Right ventricle myocardium inferior (tissue), 1 donor: ENCODE measurements at regions not wholly inside any gene's neighbourhood (a gene's known extent, or its start where the extent isn't known, plus 50 kb on each side); places are given as distances from the start of the nearest gene placed in this dataset.
A peak's percentile ranks its signal among the peaks of the same experiment; 100 is the strongest.

Source experiments
- ATAC-seq: fragments of 200-7000 bp; cut with Tn5 transposase; one replicate; pipeline ENCODE4 v1.9.1; 2020; ENCODE audit warnings: mild to moderate bottlenecking, moderate library complexity
- DNase-seq: peaks from one replicate; pipeline ENCODE4 v3.0.0; 2021; ENCODE audit errors: missing footprints
- intact Hi-C: fragments of 100-400 bp; cut with DNase I; formaldehyde crosslinking; loops from one replicate; pipeline ENCODE4 v1.11.0; 2022
- donor health status: DM: no; HTN: yes; CAD: no; lungs with severe emphysema.

DNA sequence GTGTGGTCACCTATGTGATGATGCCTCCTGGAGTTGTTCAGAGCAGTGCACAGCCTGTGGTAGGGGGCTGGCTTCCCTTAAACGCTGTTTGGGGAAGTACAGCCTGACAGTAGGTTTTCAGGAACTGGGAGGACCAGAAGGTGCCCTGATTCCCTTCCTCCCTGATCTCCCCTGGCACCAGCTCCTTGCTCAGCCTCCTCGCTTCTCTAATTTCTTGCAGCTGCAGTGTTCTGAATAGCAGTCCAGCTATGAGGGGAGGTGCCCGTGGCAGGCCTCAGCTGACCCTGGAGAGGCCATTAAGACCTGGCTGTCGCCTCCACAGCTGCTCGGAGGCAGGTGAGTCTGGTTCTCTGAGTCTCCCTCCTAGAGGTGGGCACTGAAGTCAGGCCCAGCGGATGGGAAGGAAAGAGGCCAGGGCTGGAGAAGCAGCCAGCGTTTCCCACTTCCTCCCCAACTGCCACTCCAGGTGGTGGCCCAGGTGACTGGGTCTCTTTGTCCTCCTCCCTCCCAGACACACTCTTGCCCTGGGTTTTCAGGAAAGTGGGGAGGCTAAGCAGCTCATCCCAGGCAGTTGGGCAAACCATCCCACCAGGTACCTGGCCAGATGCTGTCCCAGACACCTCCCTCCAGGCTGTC lies 52.0 kb upstream of the RPL11 start:
- no peak for ATAC-seq
- peak; percentile 56 for DNase-seq

DNA sequence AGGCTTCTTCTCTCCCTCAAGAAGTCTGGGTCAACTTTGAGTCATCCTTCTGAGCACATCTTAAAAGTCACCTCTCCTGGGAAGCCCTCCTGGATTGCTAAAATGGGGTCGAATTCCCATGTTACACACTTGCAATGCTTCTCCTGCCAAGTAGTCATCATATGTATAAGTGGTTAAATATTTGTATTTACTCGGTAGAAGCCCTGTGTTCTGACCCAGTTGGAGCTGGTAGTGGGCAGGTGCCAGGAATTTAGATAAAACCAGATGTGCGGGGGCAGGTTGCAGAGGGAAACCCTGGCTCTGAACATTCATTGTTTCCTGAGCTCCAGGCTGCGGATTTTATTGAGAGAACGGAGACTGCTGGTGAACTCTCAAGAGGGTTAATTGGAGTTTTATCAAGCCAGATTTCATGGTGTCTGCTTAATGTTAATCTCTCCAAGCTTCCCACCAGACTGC lies 52.8 kb upstream of the RPL11 start:
- peak; percentile 55 for ATAC-seq
- DNase-seq: peak; percentile 43
- intact Hi-C loops: loop anchor here (5.0 kb wide), 1 partner anchor 142 kb away; no protein-coding TSS in a partner anchor

More for the DNA sequence above, 52.0 kb upstream of the RPL11 start:
- intact Hi-C loops: loop anchor here (5.0 kb wide), 1 partner anchor 142 kb away; no protein-coding TSS in a partner anchor

DNA sequence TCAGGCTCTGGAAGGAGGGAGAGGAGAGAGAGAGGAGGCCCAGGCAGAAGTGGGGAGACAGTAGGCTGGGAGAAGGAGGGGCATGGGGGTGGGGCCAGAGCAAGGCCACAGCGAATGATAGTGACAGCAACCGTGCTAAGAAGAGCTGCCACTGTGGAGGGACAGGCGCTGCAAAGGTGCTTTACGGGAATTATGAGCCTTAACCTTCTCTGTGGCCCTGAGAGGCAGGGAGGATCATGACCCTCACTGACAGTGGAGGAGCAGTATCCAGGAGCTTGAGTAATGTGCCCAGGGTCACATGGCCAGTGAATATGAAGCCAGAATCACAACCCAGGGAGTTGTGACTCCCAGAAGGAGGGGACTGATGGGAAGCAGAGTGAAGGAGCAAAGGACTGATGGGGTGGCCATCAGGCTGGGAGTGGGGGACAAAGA lies 53.4 kb upstream of the RPL11 start:
- ATAC-seq: peak; percentile 71
- no peak for DNase-seq
- intact Hi-C loops: loop anchor here (5.0 kb wide), 1 partner anchor 141 kb away; no protein-coding TSS in a partner anchor

DNA sequence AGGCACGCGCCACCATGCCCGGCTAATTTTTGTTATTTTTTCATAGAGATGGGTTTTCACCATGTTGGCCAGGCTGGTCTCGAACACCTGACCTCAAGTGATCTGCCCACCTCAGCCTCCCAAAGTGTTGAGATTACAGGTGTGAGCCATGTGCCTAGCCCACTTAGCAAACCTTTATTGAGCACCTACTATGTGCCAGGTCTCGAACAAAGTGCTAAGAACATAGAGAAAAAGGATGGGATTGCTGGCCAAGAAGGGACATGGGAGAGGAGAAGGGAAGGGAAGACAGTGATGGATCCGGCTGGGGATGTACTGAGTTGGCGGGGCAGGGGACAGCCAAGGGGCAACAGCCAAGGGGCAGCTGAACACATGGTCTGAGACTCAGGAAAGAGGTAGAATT lies 55.6 kb upstream of the RPL11 start:
- ATAC-seq: no peak
- no peak for DNase-seq
- intact Hi-C loops: loop anchor here (5.0 kb wide), 1 partner anchor 139 kb away; no protein-coding TSS in a partner anchor

DNA sequence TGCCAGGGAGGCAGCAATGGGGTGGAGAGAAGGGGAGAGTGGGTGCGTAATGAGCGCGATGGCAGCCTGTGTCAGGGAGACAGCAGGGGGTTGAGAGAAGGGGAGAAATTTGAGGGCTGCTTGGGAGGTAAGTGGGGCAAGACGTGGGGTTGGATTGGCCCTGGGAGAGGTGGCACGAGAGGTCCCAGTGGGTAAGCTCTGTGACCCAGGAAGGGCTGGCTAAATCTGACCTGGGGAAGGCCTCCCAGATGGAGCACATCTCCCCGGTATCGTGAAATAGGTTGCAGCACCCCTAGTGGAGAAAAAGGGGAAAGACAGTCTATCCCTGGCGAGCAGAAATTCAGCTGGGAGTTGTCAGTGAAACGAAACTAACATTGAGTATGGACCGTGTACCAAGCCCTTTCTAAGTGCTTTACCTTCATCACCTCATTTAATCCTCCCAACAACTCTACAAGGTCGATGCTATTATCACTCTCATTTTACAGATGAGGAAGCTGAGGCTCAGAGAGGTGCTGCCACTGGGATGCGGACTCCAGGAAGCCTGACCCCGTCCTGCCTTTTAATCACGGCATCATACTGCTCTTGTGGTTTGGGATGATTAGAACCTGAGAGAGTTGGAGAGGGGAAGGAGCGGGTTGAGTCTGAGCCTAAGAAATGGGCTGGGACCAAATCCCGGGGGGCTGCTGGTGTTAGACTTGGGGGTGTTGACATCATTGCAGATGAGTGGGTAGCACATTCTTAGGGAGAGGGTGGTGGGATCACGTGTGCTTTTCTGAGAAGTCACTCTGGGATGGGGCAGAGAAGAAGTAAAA lies 56.6 kb upstream of the RPL11 start:
- intact Hi-C loops: loop anchor here (5.0 kb wide), 1 partner anchor 138 kb away; no protein-coding TSS in a partner anchor
- DNase-seq (no peak), ATAC-seq (peak; percentile 40)

DNA sequence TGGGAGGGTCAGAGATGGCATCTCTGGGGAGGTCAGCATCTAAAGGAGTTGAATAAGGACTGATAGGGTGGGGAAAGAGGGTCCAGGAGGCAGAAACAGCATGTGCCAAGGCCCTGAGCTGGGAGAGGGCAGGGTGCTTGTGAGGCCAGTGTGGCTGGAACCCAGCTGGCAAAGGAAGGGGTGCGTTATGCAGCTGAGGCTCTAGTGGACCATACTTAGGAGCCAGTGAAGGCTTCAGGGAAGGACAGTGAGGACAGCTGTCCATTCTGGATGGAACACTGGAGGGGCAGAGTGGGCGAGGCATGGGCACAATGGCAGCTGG lies 57.1 kb upstream of the RPL11 start:
- intact Hi-C loops: no loop called here
- ATAC-seq (no peak), DNase-seq (no peak)

DNA sequence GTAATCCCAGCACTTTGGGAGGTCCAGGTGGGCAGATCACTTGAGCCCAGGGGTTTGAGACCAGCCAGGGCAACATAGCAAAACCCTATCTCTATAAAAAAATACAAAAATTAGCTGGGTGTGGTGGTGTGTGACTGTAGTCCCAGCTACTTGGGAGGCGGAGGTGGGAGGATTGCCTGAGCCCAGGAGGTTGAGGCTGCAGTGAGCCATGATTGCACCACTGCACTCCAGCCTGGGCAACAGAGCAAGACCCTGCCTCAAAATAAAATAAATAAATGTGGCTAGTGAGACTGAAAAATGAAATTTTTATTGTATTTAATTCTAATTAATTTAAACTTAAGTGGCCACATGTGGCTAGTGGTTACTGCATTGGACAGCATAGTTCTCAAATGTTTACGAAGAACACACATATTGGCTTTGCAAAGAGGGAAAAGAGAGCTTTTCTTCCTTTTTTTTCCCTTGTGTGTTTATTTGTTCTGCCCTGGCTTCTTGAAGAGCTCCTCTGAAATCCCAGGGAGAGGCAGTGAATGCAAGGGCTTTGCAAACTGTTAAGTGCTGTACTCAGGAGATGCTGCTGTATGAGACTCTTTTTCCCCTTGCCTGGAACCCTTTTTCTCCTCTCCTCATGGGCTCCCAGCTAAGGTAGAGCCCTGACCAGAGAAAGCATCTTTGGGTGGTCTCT lies 59.0 kb upstream of the RPL11 start:
- no peak for ATAC-seq
- intact Hi-C loops: no loop called here
- no peak for DNase-seq

DNA sequence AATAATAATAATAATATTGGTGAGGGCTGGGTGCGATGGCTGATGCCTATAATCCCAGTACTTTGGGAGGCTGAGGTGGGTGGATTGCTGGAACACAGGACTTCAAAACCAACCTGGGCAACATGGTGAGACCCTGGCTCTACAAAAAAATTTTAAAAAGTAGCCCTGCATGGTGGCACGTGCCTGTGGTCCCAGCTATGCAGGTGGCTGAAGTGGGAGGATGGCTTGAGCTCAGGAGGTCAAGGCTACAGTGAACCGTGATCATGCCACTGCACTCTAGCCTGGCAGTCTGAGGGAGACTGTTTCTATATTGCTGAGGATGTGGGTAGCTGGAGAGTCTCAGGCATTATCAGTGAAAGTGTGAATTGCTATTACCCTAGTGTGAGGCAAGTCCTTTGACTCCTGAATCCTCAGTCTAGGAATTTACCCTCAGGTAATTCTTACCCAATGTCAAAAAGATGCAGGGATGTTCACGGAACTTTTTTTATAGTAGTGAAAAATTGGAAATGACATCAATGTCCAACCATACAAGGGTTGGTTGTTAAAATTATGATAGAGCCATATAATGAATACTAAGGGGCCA lies 61.8 kb upstream of the RPL11 start:
- DNase-seq (no peak), ATAC-seq (no peak)
- intact Hi-C loops: no loop called here

DNA sequence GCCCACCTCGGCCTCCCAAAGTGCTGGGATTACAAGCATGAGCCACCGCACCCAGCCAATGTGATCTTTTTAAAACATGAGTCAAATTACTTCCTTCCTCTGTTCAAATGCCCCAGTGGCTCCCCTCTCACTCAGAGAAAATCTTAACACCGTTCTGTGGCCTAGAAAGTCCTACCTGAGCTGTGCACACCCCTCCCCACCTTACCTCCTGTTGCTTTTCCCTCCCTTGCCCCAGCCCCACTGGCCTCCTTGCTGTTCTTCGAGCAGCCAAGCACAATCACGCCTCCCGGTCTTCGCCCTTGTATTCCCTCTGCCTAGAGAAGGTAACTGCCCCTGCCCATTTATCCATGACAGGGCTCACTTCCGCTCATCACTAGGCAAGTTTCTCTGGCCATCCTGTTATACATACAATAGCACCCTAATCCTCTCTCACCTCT lies 62.6 kb upstream of the RPL11 start:
- no peak for ATAC-seq

DNA sequence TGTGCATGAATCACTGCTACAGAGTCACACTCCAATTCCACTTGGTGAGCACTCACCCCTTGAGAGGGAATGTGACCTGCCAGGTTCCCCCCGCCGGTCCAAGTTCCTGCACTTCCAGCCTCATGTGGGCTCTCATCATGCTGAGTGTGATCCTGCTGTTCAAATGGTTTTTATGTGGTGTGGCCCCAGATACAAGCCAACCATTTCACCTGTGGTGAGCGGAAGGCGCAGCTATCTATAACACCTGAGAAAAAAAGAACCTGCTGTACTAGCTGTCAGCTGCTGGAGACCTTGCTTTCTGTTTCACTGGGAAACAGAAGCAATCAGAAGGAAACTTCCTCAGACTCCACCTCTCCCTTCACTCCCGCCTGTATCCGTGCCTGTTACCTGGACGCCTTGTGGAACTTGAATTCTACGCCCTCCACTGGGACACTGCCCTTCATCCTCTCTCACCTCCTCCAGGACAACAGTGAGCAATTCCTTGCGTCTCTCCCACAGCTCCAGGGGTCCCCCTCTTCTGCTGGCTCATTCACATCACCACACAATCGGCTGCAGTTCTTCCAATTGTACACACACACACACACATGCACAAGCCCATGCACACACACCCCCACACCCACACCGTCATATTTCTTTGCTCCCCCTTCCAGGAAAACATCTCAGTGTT lies 64.4 kb upstream of the RPL11 start:
- no peak for DNase-seq
- ATAC-seq: no peak
- intact Hi-C loops: no loop called here

More for the DNA sequence above, 62.6 kb upstream of the RPL11 start:
- intact Hi-C loops: no loop called here
- no peak for DNase-seq

DNA sequence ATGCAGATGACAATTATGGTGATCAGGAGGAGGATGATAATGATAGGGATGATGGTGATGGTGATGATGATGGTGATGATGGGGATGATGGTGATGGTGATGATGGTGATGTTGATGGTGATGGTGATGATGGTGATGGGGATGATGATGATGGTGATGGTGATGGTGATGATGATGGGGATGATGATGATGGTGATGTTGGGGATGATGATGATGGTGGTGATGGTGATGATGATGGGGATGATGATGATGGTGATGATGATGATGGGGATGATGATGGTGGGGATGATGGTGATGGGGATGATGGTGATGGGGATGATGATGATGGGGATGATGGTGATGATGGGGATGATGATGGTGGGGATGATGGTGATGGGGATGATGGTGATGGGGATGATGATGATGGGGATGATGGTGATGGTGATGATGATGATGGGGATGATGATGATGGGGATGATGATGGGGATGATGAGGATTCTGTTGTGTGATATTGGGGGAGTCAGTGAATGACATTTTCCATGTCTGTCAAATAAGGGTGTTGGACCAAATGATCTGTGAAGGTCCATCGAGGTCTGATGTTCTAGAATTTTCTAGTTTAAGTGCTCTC lies 65.6 kb upstream of the RPL11 start:
- no peak for ATAC-seq
- intact Hi-C loops: no loop called here
- DNase-seq: no peak

DNA sequence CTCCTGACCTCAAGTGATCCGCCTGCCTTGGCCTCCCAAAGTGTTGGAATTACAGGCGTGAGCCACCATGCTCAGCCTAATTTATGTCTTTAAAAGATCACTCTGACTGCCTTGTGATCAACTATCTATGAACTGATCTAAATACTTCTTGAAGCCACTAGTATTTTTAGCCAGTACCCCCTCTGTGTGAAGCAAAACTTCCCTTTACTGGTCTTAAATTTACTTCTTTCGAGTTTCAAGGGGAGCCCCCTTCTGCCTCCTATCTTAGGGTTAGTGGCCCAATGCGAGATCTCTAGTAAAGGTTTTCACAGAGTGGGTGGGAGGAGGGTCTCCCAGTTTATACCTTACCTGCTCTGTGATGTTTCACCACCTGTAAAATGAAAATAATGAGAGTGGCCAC lies 66.1 kb upstream of the RPL11 start:
- DNase-seq (no peak), ATAC-seq (no peak)
- intact Hi-C loops: no loop called here

DNA sequence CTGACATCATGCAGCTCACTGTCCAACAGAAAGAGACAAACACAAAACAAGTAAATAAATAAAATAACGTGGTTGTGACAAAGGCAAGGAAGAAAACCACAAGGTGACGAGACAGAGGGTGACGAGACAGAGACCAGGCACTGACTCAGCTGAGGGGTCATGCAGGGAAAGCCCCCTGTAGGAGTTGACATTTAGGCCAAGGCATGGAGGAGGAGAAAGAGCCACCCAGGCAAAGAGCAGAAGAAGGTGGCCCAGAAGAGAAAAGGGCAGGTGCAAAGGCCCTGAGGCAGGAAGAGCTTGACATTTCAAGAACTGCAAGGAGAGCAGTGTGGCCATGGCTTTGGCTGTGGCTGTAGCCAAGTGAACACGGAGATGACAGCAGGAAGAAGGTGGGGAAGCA lies 65.1 kb upstream of the ID3 start:
- ATAC-seq: no peak
- intact Hi-C loops: no loop called here
- DNase-seq: no peak

DNA sequence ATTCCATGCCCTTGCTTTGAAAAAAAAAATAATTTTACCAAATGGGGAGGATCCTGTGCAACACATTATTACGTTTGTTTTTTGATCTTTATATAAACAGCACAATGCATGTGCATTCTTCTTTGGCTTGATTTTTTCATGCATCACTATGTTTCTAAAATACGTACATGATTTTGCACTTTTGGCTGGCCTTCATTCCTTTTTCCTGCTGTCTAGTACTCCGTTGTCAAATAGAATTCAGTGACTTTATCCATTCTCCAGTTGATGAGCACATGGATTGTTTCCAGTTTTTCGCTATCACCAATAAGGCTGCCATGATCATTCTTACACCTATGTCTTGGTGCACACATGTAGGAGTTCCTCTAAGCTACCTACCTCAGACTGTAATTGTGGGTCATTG lies 63.0 kb upstream of the ID3 start:
- intact Hi-C loops: no loop called here
- no peak for ATAC-seq
- DNase-seq: no peak

DNA sequence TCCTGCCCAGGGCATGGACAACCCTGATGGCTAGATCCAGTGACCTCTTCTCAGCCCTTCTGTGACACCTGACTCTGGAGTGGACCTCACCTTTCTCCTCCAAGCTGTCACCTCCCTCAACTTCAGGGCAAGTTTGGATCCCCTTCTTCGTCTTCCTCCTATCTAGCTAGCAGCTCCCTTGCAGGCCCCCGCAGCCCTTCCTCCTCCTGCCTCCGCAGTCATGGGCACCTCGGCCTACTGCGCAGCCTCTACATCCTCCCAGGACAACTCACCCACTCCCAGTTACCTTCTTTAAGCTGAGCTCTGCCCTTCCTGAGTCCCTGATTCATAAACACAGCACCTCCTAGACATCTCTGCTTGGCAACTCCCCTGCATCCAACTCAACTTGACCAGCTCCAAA lies 61.3 kb upstream of the ID3 start:
- ATAC-seq: no peak
- no peak for DNase-seq
- intact Hi-C loops: no loop called here

DNA sequence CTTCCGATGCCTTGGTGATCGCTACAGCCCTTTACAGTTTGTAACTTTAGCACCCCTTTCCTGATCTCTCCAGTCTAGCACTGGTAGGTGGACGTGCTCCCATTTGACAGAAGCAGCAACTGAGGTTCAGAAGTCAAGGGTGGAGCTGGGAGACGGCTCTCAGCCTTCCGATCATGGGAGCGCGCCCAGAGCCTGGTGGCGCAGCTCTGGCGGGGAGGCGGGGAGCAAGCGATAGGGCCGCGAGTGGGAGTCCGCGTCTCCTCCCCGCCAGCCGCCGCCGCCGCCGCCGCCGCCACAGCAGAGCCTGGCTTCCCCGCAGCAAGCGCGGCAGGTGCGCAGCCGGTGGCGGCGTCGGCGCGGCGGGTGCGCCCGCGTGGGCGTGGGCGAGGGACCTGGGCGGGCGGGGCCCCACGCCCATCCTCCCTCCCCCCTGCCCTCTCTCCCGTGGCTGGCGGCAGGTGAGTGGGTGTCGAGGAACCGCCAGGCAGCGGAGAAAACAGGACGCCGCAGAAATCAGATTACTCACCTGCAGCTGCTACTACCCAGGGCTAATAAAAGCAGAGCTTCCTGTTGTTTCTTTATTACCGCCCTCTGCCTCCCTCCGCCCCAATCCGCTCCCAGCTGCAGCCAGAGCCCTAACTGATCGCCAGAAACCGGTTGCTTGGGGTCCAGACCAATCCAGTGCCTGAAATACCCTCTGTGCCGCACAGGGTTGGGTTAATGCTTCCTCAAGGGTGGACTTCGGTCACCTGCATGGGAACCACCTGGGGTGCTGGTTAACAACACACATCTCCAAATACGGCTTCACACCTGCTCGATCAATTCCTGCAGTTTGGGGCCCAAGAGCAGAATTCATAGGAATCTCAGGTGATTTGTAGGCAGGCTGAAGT lies 60.2 kb upstream of the ID3 start:
- ATAC-seq (peak; percentile 34), DNase-seq (no peak)
- intact Hi-C loops: no loop called here

DNA sequence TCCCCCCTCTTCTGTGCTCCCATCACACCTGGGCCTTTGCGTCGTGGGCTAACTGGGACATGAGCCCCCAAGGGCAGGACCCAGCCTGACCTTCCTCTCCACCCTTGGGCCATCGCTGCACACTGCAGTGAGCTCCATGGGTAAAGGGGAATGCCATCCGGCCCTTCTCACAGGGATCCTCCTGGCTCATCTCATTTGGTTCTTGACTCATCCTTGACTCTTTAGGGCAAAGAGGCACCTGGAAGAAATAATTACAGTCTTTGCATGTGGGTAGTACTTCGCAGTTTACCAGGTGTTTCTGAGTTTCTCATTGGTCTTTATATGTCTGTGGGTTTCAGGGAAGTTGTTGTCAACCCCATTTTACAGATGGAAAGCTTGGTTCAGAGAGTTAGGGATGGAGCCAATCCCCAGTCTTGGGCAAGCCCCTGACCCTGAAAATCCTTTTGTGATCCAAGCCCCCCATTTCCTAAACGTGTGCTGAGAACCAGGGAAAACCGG lies 59.3 kb upstream of the ID3 start:
- intact Hi-C loops: no loop called here
- DNase-seq (no peak), ATAC-seq (no peak)
